T-helper 1 cell treated with Interleukin-12 subunit alpha and Interleukin-12 subunit beta and Interleukin-4 antibody, amounts not matched to agents 30 ng/mL and 1 ng/mL, for 36 hours (primary cell): ENCODE measurements at regions not wholly inside any gene's neighbourhood (a gene's known extent, or its start where the extent isn't known, plus 50 kb on each side); places are given as distances from the start of the nearest gene placed in this dataset.

Experiments
- intact Hi-C: fragments of 100-400 bp; cut with micrococcal nuclease; formaldehyde crosslinking; loops from one replicate; pipeline ENCODE4 v1.15.1; 2024

GRCh38 chr2:190807886-190808285, 72.7 kb upstream of the GLS start:
- intact Hi-C loops: no loop called here

GRCh38 chr2:190809139-190809764, 71.4 kb upstream of the GLS start:
- intact Hi-C loops: no loop called here

- intact Hi-C loops: no loop called here
Observed at GRCh38 chr2:190809876-190810525, 70.6 kb upstream of the GLS start.

GRCh38 chr2:190810981-190811587, 69.5 kb upstream of the GLS start:
- intact Hi-C loops: no loop called here

GRCh38 chr2:190811811-190812210, 68.8 kb upstream of the GLS start:
- intact Hi-C loops: no loop called here

GRCh38 chr2:190812506-190813294, 67.9 kb upstream of the GLS start:
- intact Hi-C loops: no loop called here

- intact Hi-C loops: no loop called here
Observed at GRCh38 chr2:190815226-190815625, 65.4 kb upstream of the GLS start.

GRCh38 chr2:190817082-190817481, 63.5 kb upstream of the GLS start:
- intact Hi-C loops: no loop called here

GRCh38 chr2:190819840-190820301, 60.8 kb upstream of the GLS start:
- intact Hi-C loops: no loop called here

- intact Hi-C loops: no loop called here
Observed at GRCh38 chr2:190820416-190820815, 60.2 kb upstream of the GLS start.

- intact Hi-C loops: no loop called here
Observed at GRCh38 chr2:190822043-190822442, 58.6 kb upstream of the GLS start.

GRCh38 chr2:190827720-190828119, 52.9 kb upstream of the GLS start:
- intact Hi-C loops: no loop called here

- intact Hi-C loops: no loop called here
Observed at GRCh38 chr2:190829642-190830041, 51.0 kb upstream of the GLS start.
